HG02642 (cell line): ENCODE measurements at regions not wholly inside any gene's neighbourhood (a gene's known extent, or its start where the extent isn't known, plus 50 kb on each side); places are given as distances from the start of the nearest gene placed in this dataset.

Experiments
- ATAC-seq: cut with Tn5 transposase; IDR thresholded peaks from one replicate; pipeline ENCODE4 v1.9.1; 2021; ENCODE audit warnings: mild to moderate bottlenecking; ENCODE audit not compliant: unreplicated experiment, poor library complexity

- no peak for ATAC-seq
These were observed 455.7 kb upstream of the PCDH7 start for GRCh38 chr4:30264465-30264864.

GRCh38 chr4:30265716-30266115 lies 454.5 kb upstream of the PCDH7 start:
- ATAC-seq, result no peak

DNA sequence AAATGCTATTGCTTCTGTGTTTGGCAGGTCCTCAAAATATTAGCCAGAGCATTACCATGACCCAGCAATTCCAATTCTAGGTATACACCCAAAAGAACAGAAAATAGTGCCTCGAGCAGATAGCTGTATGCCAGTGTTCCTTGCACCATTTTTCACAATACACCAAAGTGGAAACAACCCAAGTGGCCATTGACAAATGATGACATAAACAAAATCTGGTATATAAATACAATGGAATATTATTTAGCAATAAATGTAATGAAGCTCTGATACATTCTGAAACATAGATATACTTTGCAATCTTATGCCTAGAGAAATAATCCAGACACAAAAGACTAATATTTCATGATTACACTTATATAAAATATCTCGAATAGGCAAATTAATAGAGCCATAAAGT lies 451.8 kb upstream of the PCDH7 start:
- no peak for ATAC-seq

DNA sequence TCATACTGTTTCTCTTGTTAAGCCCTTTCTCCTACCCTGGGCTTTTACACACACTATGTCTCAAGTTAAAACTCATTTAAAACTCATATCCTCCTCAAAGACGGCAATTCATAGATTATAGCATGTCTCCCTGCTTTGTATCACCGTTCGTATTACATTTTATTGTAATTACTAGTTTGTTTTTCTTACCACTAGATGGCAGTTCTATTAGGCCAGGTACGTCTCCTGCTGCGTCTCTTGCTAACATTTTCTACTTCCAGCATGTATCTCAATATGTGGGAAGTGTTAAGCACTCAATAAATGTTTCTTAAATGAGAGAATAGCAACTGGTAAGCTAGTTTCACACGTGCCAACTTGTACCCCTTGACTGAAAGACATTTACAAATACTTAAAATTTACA lies 450.3 kb upstream of the PCDH7 start:
- ATAC-seq, result no peak

- no peak for ATAC-seq
These were observed 438.2 kb upstream of the PCDH7 start for GRCh38 chr4:30281986-30282385.

GRCh38 chr4:30283336-30283735 lies 436.8 kb upstream of the PCDH7 start:
- no peak for ATAC-seq

DNA sequence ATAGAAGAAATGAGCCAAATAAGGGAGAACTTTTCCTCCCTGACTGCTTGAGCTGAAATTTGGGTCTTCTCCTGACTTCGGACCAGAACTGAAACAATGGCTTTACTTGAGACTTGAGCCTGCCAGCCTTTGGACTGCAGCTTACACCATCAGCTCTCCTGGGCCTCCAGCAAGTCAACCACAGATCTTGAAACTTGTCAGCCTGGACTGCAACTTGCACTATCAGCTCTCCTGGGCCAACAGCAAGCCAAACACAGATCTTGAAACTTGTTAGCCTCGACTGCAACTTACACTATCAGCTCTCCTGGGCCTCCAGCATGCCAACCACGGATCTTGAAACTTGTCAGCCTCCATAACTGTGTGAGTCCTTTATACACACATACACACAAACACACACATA lies 425.9 kb upstream of the PCDH7 start:
- no peak for ATAC-seq

GRCh38 chr4:30295652-30296051 lies 424.5 kb upstream of the PCDH7 start:
- ATAC-seq, result no peak

- ATAC-seq, result no peak
These were observed 406.2 kb upstream of the PCDH7 start for GRCh38 chr4:30314001-30314400.

DNA sequence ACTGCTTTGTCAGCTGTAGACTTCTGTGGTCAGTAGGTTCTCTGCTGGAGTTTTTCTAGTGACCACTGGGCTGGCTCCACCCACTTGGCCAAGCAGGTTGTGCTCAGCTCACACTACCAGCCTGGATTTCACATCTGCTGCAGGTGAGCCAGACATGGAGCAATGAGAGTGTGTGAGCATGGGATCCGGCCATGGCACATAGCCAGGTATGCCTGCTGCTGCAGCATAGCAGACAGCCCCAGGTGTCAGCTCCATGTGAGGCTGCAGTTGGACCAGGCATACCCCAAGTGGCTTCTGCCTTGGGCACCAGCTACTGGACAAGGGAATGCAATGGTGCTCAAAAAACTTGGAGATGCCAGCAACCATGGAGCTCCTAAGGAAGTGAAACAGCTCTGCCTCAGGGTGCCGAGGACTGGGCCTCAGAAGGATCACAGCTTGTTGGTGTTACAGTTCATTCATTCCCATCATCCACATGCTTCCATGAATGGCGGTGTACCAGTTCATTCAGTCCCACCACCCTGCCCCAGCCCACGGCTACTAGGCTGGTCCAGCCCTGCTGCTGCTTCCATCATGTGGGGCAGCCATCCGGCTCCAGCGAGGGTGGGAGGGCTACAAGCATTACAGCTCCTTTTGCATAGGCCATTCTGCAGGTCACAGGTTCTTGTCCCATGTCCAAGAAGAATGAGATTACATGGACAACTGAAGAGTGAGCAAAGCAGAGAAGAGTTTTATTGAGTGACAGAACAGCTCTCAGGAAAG lies 389.1 kb upstream of the PCDH7 start:
- no peak for ATAC-seq

DNA sequence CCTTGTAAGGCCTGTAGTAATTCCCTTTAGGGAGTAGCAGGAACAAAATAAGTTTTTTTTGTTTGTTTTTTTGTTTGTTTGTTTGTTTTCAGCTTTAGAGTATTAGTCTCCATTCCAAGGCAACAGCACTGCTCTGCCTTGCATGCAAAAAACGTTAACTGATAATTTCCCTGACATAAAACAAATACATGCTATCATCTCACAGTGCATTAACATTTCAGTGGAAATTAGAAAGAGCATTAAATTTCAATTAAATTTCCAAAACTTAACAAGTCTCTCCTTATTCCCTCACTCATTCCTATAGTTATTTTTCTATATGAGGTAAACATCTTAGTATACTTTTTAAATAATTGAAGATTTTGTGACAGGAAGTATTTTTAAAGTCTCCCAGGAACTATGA lies 378.4 kb upstream of the PCDH7 start:
- ATAC-seq, result no peak

DNA sequence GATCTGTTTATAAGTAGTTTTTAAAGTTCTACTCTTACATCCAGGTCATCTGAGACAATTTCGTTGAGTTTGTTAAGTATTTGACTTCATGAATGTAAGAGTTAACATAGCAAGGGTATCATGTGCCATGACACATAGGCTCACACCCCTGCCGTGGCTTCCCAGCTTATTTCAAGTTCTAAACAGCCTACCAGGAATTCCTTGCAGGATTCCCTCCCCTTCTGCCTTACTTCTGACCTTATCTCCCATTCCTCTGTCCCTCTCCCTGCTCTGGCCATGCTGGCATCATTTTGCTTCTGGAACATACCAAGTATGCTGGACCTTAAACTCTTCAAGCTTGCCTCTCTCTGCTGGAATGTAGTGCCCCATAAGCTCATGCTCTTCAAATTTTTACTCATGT lies 369.9 kb upstream of the PCDH7 start:
- no peak for ATAC-seq

DNA sequence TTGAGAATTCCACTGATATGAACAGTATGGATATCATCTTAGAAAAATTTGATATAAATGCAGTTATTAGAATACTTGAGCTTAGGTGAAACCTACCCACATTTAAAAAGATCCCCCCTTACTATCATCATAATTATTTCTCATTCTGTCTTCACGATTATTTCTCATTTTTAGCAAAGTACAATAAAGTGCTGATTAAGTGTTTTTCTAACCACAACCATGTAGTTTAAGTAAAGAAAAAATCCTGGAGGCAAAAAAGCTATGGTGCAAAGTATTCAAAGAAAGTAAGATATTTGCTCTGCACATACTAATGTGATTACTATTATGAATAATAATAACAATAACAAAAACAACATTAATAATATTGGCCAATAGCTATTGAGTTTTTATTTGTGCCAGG lies 365.6 kb upstream of the PCDH7 start:
- no peak for ATAC-seq

GRCh38 chr4:30362436-30362835 lies 357.7 kb upstream of the PCDH7 start:
- no peak for ATAC-seq

DNA sequence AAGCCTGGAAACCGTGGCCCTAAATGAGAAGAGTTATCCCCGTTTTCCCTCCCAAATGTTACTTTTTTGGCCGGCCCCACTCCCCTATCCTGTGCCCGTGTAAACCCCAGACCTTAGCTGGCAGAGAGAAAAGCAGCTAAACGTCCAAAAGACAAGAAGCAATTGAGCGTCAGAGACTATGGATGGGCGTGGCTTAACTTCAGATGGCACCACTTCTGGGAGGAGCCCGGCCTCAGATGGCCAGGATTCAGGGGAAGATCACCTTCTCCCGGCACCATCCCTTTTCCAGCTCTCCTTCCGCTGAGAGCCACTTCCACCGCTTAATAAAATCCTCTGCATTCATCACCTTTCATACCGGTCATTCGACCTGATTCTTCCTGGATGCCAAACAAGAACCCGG lies 350.1 kb upstream of the PCDH7 start:
- no peak for ATAC-seq

DNA sequence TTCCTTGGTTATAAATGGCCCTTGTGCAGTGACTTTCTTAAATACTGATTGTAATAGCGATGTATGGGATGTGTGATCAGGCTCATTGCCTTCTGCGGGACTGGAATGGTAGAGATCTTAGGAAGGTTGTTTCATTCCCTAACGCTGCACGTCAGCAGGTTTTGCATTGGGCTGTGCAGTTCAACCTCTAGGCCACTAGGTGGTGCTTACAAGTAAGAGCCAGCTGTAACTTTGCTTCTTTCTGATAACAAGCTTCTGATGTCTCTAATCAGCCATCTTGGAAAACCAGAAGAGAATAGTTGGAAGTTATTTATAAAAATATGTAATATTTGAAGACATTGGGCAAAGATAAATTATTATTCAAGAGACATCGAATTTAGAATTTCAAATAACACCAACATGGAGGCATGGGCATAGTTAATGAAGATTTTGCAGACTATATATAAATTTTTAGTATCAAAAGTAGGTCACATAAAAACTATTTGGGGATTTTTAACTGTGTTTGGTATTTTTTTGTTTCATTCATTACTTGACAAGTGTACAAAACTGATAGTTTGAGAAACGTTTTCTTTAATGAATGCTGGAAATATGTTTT lies 339.7 kb upstream of the PCDH7 start:
- peak; percentile 93 for ATAC-seq

- no peak for ATAC-seq
These were observed 334.5 kb upstream of the PCDH7 start for GRCh38 chr4:30385650-30386049.

- ATAC-seq, result no peak
These were observed 333.8 kb upstream of the PCDH7 start for GRCh38 chr4:30386266-30386895.

GRCh38 chr4:30395902-30396301 lies 324.3 kb upstream of the PCDH7 start:
- ATAC-seq, result no peak

- no peak for ATAC-seq
These were observed 323.2 kb upstream of the PCDH7 start for GRCh38 chr4:30396772-30397475.

GRCh38 chr4:30399476-30399875 lies 320.7 kb upstream of the PCDH7 start:
- ATAC-seq, result no peak
